LoVo (cell line): ENCODE measurements at regions not wholly inside any gene's neighbourhood (a gene's known extent, or its start where the extent isn't known, plus 50 kb on each side); places are given as distances from the start of the nearest gene placed in this dataset.

Source experiments
- DNase-seq: peaks from one replicate; pipeline ENCODE4 v3.0.0-alpha.2; 2016; ENCODE audit warnings: low spot score

- no peak for DNase-seq
Measured at GRCh38 chr3:162421721-162422120, 925.1 kb downstream of the OTOL1 start.

GRCh38 chr3:162428192-162428591 is 931.6 kb downstream of the OTOL1 start:
- no peak for DNase-seq

- DNase-seq: no peak
Measured at GRCh38 chr3:162435750-162436149, 939.1 kb downstream of the OTOL1 start.

- DNase-seq: no peak
Measured at GRCh38 chr3:162436826-162437225, 940.2 kb downstream of the OTOL1 start.

- DNase-seq: no peak
Measured at GRCh38 chr3:162437480-162437879, 940.9 kb downstream of the OTOL1 start.

- DNase-seq: no peak
Measured at GRCh38 chr3:162441716-162442115, 945.1 kb downstream of the OTOL1 start.

GRCh38 chr3:162443376-162443775 is 946.8 kb downstream of the OTOL1 start:
- no peak for DNase-seq

- DNase-seq: no peak
Measured at GRCh38 chr3:162468791-162469190, 972.2 kb downstream of the OTOL1 start.

GRCh38 chr3:162487138-162487537 is 990.5 kb downstream of the OTOL1 start:
- DNase-seq: no peak

GRCh38 chr3:162489853-162490252 is 993.2 kb downstream of the OTOL1 start:
- DNase-seq: no peak

- no peak for DNase-seq
Measured at GRCh38 chr3:162491952-162492351, 995.3 kb downstream of the OTOL1 start.

GRCh38 chr3:162492446-162493081 is 996.0 kb downstream of the OTOL1 start:
- DNase-seq: no peak

- no peak for DNase-seq
Measured at GRCh38 chr3:162498626-162499025, 1002.0 kb downstream of the OTOL1 start.

GRCh38 chr3:162507397-162507796 is 1010.8 kb downstream of the OTOL1 start:
- no peak for DNase-seq

- DNase-seq: no peak
Measured at GRCh38 chr3:162512488-162512887, 1015.9 kb downstream of the OTOL1 start.

GRCh38 chr3:162517110-162517509 is 1020.5 kb downstream of the OTOL1 start:
- no peak for DNase-seq

GRCh38 chr3:162521669-162522068 is 1025.1 kb downstream of the OTOL1 start:
- DNase-seq: no peak

GRCh38 chr3:162525066-162525742 is 1028.6 kb downstream of the OTOL1 start:
- DNase-seq: no peak

GRCh38 chr3:162525771-162526170 is 1029.2 kb downstream of the OTOL1 start:
- DNase-seq: no peak

GRCh38 chr3:162534431-162534830 is 1037.8 kb downstream of the OTOL1 start:
- no peak for DNase-seq

- no peak for DNase-seq
Measured at GRCh38 chr3:162538491-162538890, 1041.9 kb downstream of the OTOL1 start.

GRCh38 chr3:162538906-162539305 is 1042.3 kb downstream of the OTOL1 start:
- no peak for DNase-seq

GRCh38 chr3:162540421-162540820 is 1043.8 kb downstream of the OTOL1 start:
- DNase-seq: no peak

- no peak for DNase-seq
Measured at GRCh38 chr3:162541923-162542322, 1045.3 kb downstream of the OTOL1 start.
